HG03097 (cell line): ENCODE measurements at regions not wholly inside any gene's neighbourhood (a gene's known extent, or its start where the extent isn't known, plus 50 kb on each side); places are given as distances from the start of the nearest gene placed in this dataset.

ENCODE experiments used
- ATAC-seq: cut with Tn5 transposase; IDR thresholded peaks from one replicate; pipeline ENCODE4 v1.9.1; 2021; ENCODE audit not compliant: unreplicated experiment, low FRiP score

GRCh38 chr6:91780270-91780669 is 1193.4 kb upstream of the MAP3K7 start:
- ATAC-seq: no peak

- no peak for ATAC-seq
Measured at GRCh38 chr6:91761621-91762020, 1174.7 kb upstream of the MAP3K7 start.

- no peak for ATAC-seq
Measured at GRCh38 chr6:91754691-91755090, 1167.8 kb upstream of the MAP3K7 start.

GRCh38 chr6:91751526-91751925 is 1164.7 kb upstream of the MAP3K7 start:
- ATAC-seq: no peak

- ATAC-seq: no peak
Measured at GRCh38 chr6:91744566-91744965, 1157.7 kb upstream of the MAP3K7 start.

GRCh38 chr6:91743756-91744155 is 1156.9 kb upstream of the MAP3K7 start:
- ATAC-seq: no peak

GRCh38 chr6:91731939-91732338 is 1145.1 kb upstream of the MAP3K7 start:
- ATAC-seq: no peak

GRCh38 chr6:91730710-91731109 is 1143.8 kb upstream of the MAP3K7 start:
- no peak for ATAC-seq

GRCh38 chr6:91720324-91720723 is 1133.5 kb upstream of the MAP3K7 start:
- no peak for ATAC-seq

GRCh38 chr6:91719414-91719813 is 1132.5 kb upstream of the MAP3K7 start:
- ATAC-seq: peak; percentile 85

GRCh38 chr6:91718198-91718597 is 1131.3 kb upstream of the MAP3K7 start:
- ATAC-seq: peak; percentile 57

GRCh38 chr6:91717094-91717493 is 1130.2 kb upstream of the MAP3K7 start:
- ATAC-seq: no peak

GRCh38 chr6:91716361-91716760 is 1129.5 kb upstream of the MAP3K7 start:
- no peak for ATAC-seq

GRCh38 chr6:91715171-91715805 is 1128.4 kb upstream of the MAP3K7 start:
- no peak for ATAC-seq

- no peak for ATAC-seq
Measured at GRCh38 chr6:91713911-91714310, 1127.0 kb upstream of the MAP3K7 start.

- no peak for ATAC-seq
Measured at GRCh38 chr6:91711518-91711917, 1124.6 kb upstream of the MAP3K7 start.

- ATAC-seq: no peak
Measured at GRCh38 chr6:91710342-91710741, 1123.5 kb upstream of the MAP3K7 start.

- no peak for ATAC-seq
Measured at GRCh38 chr6:91708534-91708933, 1121.7 kb upstream of the MAP3K7 start.

- ATAC-seq: no peak
Measured at GRCh38 chr6:91705646-91706045, 1118.8 kb upstream of the MAP3K7 start.

GRCh38 chr6:91704531-91704930 is 1117.7 kb upstream of the MAP3K7 start:
- no peak for ATAC-seq

GRCh38 chr6:91697010-91697695 is 1110.3 kb upstream of the MAP3K7 start:
- no peak for ATAC-seq

GRCh38 chr6:91695221-91695620 is 1108.3 kb upstream of the MAP3K7 start:
- no peak for ATAC-seq
